ENCODE measurements at regions not wholly inside any gene's neighbourhood (a gene's known extent, or its start where the extent isn't known, plus 50 kb on each side); places are given as distances from the start of the nearest gene placed in this dataset.

DNA sequence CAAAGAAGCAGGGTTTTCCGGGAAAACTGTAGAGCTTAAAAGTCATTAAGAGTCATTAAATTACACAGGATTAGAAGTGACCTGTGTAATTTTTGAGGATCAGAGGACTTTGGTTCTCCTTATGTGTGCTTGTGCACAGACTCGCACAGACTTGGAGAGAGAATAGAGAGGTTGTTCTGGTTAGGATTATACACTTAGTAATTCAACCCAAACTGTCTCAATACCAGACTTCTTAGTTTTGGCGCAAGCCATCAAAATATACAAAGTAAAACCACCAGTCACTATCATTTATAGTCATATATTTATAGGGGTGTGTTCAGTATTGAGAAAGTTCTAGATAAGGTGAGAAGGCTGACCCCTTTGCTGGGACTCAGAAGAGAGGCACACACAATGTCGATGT, 112.3 kb downstream of the HLX start:
- TF ChIP-seq, protein P1, sequence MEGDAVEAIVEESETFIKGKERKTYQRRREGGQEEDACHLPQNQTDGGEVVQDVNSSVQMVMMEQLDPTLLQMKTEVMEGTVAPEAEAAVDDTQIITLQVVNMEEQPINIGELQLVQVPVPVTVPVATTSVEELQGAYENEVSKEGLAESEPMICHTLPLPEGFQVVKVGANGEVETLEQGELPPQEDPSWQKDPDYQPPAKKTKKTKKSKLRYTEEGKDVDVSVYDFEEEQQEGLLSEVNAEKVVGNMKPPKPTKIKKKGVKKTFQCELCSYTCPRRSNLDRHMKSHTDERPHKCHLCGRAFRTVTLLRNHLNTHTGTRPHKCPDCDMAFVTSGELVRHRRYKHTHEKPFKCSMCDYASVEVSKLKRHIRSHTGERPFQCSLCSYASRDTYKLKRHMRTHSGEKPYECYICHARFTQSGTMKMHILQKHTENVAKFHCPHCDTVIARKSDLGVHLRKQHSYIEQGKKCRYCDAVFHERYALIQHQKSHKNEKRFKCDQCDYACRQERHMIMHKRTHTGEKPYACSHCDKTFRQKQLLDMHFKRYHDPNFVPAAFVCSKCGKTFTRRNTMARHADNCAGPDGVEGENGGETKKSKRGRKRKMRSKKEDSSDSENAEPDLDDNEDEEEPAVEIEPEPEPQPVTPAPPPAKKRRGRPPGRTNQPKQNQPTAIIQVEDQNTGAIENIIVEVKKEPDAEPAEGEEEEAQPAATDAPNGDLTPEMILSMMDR (IDR thresholded peaks at IDR 0.05; ENCODE audit: extremely low read depth in 1 of 2, insufficient read depth in 1 of 2, low read depth in 1 of 2, low read length in 2 of 2): no peak
- TF ChIP-seq EZH2 (IDR thresholded peaks at IDR 0.05; ENCODE audit: borderline replicate concordance, low read depth, low read length, severe bottlenecking): no peak
